Right atrium auricular region (tissue), 2 donors: ENCODE measurements at regions not wholly inside any gene's neighbourhood (a gene's known extent, or its start where the extent isn't known, plus 50 kb on each side); places are given as distances from the start of the nearest gene placed in this dataset.

ENCODE experiments used
- DNase-seq: peaks from one replicate; pipeline ENCODE4 v3.0.0-alpha.2; 2019; ENCODE audit warnings: low spot score
- H3K27ac ChIP-seq, 2 donors: fragments of 200-600 bp; sonication (generic); 1 replicate in 1 of 2; 2 replicates in 1 of 2; pipeline ENCODE4 v1.5.1; 2016 to 2019
- H3K27me3 ChIP-seq, 2 donors: fragments of 200-600 bp; sonication (generic); one replicate each; pipeline versions ENCODE4 v1.5.1 to v1.6.0; 2017 to 2019
- H3K36me3 ChIP-seq: fragments of 200-600 bp; sonication (generic); one replicate; pipeline ENCODE4 v1.5.1; 2016
- H3K4me1 ChIP-seq, 2 donors: fragments of 200-600 bp; sonication (generic); one replicate each; pipeline versions ENCODE4 v1.5.1 to v1.6.0; 2017 to 2019
- H3K4me3 ChIP-seq, 2 donors: fragments of 200-600 bp; sonication (generic); 1 replicate in 1 of 2; 2 replicates in 1 of 2; pipeline ENCODE4 v1.5.1; 2017 to 2019; ENCODE audit warnings: mild to moderate bottlenecking in 1 of 2, moderate library complexity in 1 of 2
- H3K9me3 ChIP-seq, 2 donors: fragments of 200-600 bp; sonication (generic); one replicate each; pipeline ENCODE4 v1.5.1; 2019
- TF ChIP-seq, protein P1 (sequence below), 2 donors: fragments of 200-600 bp; sonication (generic); IDR thresholded peaks; one replicate each; pipeline ENCODE4 v1.5.1; 2019; ENCODE audit warnings: antibody characterized with exemption in 2 of 2

DNA sequence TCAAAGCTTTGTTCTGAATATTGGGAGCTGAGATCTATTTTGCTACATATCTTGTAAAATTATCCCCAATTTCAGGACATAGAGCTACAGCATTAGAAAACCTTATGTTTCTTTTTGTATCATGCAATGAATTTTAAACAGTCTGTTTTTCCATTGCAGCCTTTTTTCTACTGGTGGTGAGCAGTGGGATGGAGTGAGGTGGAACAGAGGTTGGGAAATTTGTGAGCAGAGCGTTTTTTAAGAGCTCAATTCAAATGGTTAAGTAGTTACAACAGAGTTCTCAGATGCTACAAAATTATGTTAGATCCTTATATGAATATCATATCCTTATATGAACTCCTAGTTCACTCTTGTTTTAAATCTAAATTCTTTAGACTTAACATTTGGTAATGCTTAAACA, 139.0 kb upstream of the PLEKHG7 start:
- peaks cover 0 to 4% of the 10 kb centered on the region in 2 donors for H3K9me3 ChIP-seq
- no peak overlapping the region for H3K4me3 ChIP-seq
- H3K36me3 ChIP-seq: no peaks in the 10 kb centered on the region
- TF ChIP-seq, protein P1, sequence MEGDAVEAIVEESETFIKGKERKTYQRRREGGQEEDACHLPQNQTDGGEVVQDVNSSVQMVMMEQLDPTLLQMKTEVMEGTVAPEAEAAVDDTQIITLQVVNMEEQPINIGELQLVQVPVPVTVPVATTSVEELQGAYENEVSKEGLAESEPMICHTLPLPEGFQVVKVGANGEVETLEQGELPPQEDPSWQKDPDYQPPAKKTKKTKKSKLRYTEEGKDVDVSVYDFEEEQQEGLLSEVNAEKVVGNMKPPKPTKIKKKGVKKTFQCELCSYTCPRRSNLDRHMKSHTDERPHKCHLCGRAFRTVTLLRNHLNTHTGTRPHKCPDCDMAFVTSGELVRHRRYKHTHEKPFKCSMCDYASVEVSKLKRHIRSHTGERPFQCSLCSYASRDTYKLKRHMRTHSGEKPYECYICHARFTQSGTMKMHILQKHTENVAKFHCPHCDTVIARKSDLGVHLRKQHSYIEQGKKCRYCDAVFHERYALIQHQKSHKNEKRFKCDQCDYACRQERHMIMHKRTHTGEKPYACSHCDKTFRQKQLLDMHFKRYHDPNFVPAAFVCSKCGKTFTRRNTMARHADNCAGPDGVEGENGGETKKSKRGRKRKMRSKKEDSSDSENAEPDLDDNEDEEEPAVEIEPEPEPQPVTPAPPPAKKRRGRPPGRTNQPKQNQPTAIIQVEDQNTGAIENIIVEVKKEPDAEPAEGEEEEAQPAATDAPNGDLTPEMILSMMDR (IDR thresholded peaks at IDR 0.05): no peak
- no peak for DNase-seq
- H3K27me3 ChIP-seq: no peaks in the 10 kb centered on the region
- peaks cover 0 to 24% of the 10 kb centered on the region in 2 donors for H3K4me1 ChIP-seq
- H3K27ac ChIP-seq: no peak overlapping the region

DNA sequence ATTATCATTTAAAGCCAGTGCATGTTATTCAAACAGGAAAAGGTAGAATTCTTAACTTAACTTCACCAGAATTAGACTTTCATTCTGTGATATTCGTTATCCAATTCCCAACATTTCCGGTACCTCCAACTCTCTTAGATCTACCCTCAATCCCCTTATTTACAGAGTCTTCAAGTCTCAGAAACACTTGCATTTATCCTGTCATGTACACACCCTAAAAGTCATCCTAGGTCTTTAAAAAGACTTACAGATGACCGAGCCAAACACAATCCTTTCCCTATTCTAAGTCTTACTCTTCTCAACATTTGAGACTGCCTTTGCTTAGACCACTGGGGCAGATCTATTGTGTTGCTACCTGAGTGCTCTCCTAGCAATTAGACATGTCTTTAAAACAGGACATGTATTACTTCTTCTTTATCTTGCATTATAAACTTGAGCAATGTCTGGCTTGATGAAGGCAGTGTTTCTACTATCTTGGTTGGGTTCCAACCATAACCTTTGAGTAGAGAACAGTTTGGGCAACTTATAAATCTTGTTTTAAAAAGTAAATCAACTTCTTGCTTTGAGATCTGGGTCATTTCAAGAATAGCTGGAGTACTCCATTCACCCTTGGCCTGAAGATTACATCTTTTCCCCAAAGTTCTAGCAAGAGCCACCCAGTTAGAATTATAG, 140.6 kb upstream of the PLEKHG7 start:
- Histone ChIP-seq H3K27ac (peak overlapping the region; percentile 67 to 79), H3K4me1 (peaks cover 0 to 25% of the 10 kb centered on the region in 2 donors), H3K4me3 (no peak overlapping the region), H3K9me3 (peaks cover 0 to 4% of the 10 kb centered on the region in 2 donors), H3K36me3 (no peaks in the 10 kb centered on the region), H3K27me3 (no peaks in the 10 kb centered on the region)
- TF ChIP-seq, protein P1 (IDR thresholded peaks at IDR 0.05): no peak
- DNase-seq: no peak

DNA sequence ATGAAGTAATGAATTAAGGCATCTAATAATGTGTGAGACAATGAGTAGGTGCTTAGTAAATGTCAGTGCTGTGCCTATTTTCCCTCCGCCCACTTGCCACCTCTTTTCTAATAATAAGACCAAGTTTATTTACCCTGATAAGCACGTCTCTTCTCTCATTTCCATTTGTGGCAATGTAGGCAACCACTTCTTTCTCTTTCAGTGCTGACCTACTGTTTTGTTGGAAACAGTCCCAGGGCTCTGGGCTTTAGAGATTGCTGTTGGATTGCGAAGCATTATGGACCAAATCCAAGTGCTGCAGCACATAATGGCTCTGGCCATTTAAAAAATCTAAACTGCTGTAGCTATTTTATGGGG, 141.3 kb upstream of the PLEKHG7 start:
- DNase-seq: peak; percentile 64
- H3K27ac ChIP-seq: peak overlapping the region; percentile 67 to 79
- H3K27me3 ChIP-seq: no peaks in the 10 kb centered on the region
- H3K4me3 ChIP-seq: no peak overlapping the region
- H3K9me3 ChIP-seq: peaks cover 0 to 2% of the 10 kb centered on the region in 2 donors
- TF ChIP-seq, protein P1 (IDR thresholded peaks at IDR 0.05): no peak
- peaks cover 0 to 25% of the 10 kb centered on the region in 2 donors for H3K4me1 ChIP-seq
- no peaks in the 10 kb centered on the region for H3K36me3 ChIP-seq

DNA sequence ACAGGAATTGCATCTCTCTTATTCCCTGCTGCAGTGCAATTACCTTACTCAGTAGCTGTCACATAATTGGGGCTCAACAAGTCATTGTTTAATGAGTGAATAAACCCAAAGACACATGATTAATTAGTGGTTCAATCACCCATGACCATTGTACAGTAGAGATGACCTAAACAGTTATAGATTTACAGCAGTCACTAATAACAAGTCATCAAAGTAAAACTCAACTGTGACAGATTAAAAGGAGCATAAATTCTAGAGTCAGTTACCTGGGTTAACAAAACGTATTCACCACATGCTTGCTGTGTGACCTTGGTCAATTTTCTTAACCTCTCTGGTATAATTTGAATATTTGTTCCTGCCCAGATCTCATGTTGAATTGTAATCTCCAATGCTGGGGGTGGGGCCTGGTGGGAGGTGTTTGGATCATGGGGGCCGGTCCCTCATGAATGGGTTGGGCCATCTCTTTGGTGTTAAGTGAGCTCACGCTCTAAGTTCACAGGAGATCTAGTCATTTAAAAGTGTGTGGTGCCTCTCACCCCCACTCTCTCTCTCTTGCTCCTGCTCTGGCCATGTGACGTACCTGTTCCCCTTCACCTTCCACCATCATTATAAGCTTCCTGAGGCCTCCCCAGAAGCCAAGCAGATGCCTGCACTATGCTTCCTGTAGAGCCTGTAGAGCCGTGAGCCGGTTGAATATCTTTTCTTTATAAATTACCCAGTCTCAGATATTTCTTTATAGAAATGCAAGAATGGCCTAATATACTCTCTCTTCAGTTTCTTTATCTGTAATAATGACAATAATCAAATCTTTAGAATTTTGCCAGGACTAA, 141.9 kb upstream of the PLEKHG7 start:
- H3K9me3 ChIP-seq: no peaks in the 10 kb centered on the region
- H3K27me3 ChIP-seq: no peaks in the 10 kb centered on the region
- no peak for DNase-seq
- no peak overlapping the region for H3K4me3 ChIP-seq
- H3K4me1 ChIP-seq: peaks cover 0 to 25% of the 10 kb centered on the region in 2 donors
- no peaks in the 10 kb centered on the region for H3K36me3 ChIP-seq
- peak overlapping the region; percentile 67 to 79 for H3K27ac ChIP-seq
- TF ChIP-seq, protein P1 (IDR thresholded peaks at IDR 0.05): no peak

DNA sequence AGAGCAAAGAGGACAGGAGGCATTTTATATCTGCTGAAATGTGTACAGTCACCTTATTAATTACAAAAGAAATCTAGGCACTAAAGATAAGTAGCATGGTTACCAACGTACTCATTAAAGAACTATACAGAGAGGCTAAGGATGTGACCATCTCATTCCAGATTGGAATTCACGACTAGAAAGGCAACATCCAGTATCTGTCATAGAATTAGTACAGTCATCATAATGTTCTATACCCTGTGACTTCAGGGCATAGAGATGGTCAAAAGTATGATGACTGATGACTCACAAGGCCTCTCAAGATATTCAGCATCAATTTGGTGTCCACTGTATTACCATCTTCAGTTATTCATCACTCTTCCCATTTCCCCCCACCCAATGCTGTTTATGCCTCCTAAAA, 144.0 kb upstream of the PLEKHG7 start:
- H3K27ac ChIP-seq: peak overlapping the region; percentile 67 to 79
- H3K4me1 ChIP-seq: peaks cover 0 to 43% of the 10 kb centered on the region in 2 donors
- DNase-seq: no peak
- H3K4me3 ChIP-seq: no peak overlapping the region
- no peaks in the 10 kb centered on the region for H3K9me3 ChIP-seq
- H3K36me3 ChIP-seq: no peaks in the 10 kb centered on the region
- TF ChIP-seq, protein P1 (IDR thresholded peaks at IDR 0.05): no peak
- H3K27me3 ChIP-seq: no peaks in the 10 kb centered on the region
